Glomerular visceral epithelial cell (primary cell): ENCODE measurements at regions not wholly inside any gene's neighbourhood (a gene's known extent, or its start where the extent isn't known, plus 50 kb on each side); places are given as distances from the start of the nearest gene placed in this dataset.

Experiments used
- DNase-seq: peaks from one replicate; pipeline ENCODE4 v3.0.0-alpha.2; 2016; ENCODE audit errors: extremely low spot score

GRCh38 chr15:62545467-62546227 lies 380.6 kb upstream of the C2CD4B start:
- DNase-seq: peak; percentile 23

DNA sequence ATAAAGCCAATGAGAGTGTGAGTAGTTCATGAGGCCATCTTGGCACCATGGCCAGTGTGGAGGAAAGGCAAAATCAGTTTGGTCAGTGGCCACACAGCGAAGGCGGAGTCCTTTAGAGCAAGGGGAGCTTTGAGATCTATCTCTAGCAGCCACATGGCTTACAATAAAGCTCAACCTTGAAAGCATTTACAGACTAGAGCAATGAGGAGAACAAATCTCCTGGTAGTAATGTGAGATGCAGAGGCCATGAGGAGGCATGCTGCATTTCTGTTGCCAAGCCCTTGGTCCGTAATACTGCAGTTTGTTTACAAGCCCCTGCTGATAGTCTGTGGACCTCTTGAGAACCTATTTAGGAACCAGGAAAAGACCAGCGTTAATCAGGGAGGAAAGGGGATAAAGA lies 381.5 kb upstream of the C2CD4B start:
- DNase-seq: no peak

DNA sequence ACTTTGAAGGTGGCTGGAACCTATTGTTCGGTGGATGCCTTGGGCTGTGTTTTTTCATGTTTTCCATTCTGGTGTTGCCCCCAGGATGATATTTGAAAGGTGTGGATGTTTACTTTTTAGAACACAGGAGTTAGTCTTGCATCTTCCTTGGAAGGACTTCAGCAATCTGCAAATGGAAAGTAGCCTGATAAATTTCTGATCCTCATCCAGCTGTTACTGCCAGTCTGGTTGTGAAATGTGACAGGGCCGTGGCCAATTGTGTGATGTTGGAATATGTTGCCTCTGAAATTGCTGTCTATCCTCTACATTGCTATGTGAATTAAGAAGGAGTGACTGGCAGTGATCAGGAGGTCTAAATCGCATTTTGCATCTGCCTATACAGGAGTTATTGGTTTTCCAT lies 382.5 kb upstream of the C2CD4B start:
- DNase-seq: no peak

- DNase-seq: peak; percentile 15
Measured at GRCh38 chr15:62549345-62549970, 384.4 kb upstream of the C2CD4B start.

- no peak for DNase-seq
Measured at GRCh38 chr15:62550106-62550505, 385.0 kb upstream of the C2CD4B start.

GRCh38 chr15:62552444-62552843 lies 387.4 kb upstream of the C2CD4B start:
- no peak for DNase-seq

DNA sequence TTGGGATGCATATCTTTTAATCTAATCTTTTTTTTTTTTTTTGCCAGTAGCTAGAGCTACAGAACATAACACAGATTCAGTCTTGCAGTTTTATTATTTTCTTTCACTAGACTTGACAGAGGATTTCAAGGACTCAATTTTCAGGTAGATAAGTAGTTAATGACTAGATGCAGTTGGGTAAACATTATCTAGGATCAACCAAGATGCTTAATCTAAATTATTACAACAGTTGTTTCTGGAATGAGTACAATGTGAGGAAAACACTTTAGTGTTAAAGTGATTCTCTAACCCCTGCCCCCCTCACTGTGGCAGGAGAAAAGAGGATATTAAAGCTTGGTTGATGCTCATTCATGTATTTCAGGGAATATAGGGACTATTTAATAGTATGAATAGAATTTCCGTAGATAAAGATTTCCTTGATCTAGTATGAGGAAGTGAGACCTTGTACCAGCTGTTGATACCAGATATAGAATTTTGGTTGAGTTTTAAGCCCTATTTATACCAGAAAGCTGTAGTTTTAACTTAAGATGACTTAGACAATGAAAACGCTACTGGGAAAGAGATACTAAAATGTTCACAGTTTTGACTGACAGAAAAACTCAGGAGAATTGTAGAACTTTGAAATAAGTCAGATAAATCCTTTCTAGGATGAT lies 389.0 kb upstream of the C2CD4B start:
- no peak for DNase-seq

GRCh38 chr15:62558640-62559380 lies 393.7 kb upstream of the C2CD4B start:
- DNase-seq: no peak

DNA sequence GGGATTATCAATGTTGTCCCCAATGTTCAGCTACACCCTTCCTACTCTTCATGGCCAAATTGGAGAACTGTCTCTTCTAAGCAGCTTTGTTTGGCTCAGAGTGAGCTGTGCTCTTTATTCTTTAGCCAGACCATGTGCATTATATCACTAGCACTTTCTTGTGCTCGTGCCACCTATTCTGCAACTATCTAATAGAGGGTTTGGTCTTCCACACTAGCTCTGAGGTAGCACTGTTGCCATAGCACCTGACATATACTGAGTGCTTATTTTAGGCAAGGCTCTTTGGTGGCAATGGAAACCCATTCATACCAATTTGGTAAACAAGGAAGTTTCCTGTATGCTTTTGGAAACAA lies 394.3 kb upstream of the C2CD4B start:
- no peak for DNase-seq

GRCh38 chr15:62561059-62561519 lies 396.0 kb upstream of the C2CD4B start:
- no peak for DNase-seq

DNA sequence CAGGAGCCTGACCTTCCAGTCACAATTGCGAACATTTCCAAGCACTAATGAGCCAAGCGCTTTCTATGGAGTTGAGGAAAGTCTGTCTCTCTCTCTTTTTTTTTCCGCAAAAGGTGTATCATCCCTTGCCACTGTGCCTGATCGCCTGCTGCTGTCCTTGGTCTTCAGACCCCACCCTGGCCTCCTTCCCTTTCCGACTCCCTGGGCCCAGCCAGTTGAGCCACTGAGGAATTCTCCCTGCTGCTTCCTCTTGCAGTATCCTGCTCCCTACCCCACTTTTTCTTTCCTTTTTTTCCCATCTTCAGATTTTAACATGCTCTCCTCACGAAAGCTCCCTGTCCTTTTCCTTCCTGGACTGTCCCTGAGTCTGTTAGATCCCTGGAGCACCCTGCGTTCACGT lies 396.5 kb upstream of the C2CD4B start:
- DNase-seq: no peak

DNA sequence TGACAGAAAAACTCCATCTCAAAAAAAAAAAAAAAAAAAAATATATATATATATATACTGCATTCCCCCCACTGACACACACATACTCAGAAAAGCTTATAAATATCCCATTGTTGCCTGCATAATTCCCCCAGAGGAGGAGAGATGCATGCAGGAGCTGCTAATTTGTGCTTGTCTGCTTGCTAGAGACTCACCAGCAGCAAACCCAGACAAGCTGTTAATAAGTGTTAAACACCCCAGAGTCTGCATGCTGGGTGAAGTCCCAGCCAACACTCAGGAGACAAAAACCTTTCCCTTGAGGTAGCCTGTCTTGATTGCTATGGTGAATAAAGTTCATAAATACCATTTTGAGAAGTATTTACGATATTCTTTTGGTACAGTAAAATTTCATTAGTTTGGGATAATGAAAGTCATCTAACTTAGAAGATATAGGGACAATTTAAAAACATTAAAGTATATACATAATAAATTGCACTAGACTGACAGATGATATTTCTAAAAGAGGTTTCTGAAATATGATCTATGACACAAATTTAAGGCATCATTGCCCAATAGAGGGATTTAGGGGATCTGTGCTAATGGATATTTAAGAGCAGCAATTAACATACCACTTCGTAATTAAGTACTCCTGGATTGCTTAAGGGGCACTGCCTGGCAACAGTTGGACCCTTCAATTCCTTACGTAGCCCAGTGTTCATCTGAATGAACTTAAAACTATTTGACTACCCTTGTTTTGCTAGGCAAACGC lies 400.0 kb upstream of the C2CD4B start:
- DNase-seq: peak; percentile 40

GRCh38 chr15:62565634-62566026 lies 400.5 kb upstream of the C2CD4B start:
- no peak for DNase-seq

DNA sequence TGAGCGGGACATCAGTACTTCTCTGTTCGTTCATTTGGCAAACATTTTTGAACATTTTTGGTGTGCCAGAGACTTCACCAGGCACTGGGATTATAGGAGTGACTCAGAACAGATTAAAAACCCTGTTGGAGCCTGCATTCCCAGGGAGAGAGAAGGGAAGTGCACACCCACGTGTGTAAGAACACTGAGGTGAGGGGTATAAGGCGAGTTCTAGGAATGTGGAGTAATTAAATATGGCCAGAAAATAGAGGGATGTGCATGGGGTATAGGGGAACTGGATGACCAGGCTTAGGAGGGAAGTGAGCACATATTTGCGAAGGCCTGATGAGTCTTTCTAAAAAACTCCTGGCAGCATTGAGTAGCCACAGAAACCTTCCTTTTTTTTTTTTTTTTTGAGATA lies 401.2 kb upstream of the C2CD4B start:
- no peak for DNase-seq

DNA sequence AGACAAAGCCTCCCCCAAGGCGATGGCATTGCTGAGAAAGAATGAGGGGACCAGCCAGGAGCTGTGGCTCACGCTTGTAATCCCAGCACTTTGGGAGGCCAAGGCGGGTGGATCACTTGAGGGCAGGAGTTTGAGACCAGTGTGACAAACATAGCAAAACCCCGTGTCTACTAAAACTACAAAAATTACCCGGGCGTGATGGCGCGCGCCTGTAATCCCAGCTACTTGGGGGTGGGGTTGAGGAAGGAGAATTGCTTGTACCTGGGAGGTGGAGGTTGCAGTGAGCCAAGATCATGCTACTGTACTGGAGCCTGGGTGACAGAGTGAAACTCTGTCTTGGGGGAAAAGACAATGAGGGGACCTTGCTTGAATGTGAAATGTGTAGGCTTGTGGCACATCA lies 402.4 kb upstream of the C2CD4B start:
- DNase-seq: no peak

DNA sequence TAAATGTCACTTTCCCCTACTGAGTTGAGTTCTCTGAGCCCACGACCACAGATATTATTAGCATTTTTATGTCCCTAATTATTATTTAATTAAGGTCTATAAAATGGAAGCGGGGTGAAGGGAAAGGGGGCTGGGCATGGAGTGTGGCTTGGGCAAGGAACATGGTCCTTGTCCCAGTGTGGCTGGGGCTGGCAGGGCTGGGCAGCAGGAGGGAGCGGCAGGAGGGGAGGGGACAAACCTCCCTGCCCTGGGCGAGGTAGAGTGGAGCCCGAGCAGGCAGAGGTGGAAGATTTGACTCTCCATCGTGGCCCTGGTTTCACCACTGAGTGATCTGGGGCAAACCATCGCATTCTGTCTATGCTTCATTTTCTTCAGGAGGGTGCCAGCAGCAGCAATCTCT lies 402.9 kb upstream of the C2CD4B start:
- no peak for DNase-seq

DNA sequence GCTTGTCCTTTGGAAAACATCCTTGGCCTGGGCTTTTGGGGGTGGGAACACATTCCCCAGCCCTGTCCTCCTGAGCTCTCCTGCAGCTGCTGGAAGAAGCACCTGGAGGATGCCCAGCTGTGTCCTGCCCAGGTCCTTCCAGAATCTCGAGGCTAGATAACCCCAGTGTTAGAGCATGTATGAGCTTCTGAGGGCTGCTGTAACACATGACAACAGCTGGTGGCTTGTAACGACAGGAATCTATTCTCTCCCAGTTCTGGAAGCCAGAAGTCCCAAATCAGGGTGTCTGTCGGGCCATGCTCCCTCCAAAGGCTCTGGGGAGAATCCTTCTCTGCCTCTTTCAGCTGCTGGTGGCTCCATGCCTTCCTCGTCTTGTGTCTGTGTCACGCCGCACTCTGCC lies 403.6 kb upstream of the C2CD4B start:
- no peak for DNase-seq

- peak; percentile 87 for DNase-seq
Measured at GRCh38 chr15:62569460-62570404, 404.6 kb upstream of the C2CD4B start.

GRCh38 chr15:62570405-62570783 lies 405.3 kb upstream of the C2CD4B start:
- no peak for DNase-seq

- peak; percentile 29 for DNase-seq
Measured at GRCh38 chr15:62571072-62571471, 406.0 kb upstream of the C2CD4B start.

DNA sequence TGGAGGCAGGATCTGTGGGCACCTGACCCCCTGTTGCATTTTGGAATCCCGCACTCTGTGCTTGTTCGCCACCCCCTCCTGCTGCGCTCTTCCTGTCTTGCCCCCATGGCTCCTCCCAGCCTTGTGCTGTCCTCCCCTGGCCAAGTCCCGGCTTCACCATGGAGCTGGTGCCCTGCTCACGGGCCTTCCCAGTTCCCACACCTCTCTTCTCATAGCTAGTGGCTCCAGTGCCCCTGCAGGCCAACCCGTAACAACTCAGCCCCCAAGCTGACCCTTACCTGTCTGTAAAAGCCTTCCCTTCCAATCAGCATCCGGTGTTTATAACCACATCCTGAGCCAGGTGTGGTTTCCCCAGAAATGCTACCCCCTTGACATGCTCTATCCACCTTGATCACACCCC lies 407.7 kb upstream of the C2CD4B start:
- DNase-seq: no peak
